GM18502 (cell line): ENCODE measurements at regions not wholly inside any gene's neighbourhood (a gene's known extent, or its start where the extent isn't known, plus 50 kb on each side); places are given as distances from the start of the nearest gene placed in this dataset.
A peak's percentile ranks its signal among the peaks of the same experiment; 100 is the strongest.

Source experiments
- ATAC-seq: cut with Tn5 transposase; IDR thresholded peaks from one replicate; pipeline ENCODE4 v1.9.1; 2021; ENCODE audit warnings: mild to moderate bottlenecking; ENCODE audit not compliant: unreplicated experiment, poor library complexity

- ATAC-seq: no peak
Measured at GRCh38 chr5:114001076-114001475, 360.8 kb upstream of the KCNN2 start.

DNA sequence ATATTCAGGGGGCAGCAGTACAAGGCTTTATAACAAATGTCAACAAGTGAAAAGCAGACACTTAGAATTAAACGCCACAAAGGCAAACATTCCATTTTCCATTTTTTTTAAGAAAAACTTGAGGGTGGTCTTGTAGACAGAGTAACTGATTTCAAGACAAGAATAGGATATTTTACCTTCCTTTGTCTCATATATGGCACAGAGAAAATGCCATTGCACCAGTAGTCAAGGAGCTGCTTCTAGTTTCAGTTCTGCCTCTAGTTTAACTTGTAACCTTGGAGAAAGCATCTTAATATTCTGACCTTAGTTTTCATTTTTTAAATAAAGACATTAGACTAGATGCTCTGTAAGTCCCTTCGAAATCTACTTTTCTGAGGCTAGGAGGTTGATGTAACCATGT, 355.3 kb upstream of the KCNN2 start:
- ATAC-seq: no peak

- ATAC-seq: no peak
Measured at GRCh38 chr5:114007678-114008077, 354.2 kb upstream of the KCNN2 start.

DNA sequence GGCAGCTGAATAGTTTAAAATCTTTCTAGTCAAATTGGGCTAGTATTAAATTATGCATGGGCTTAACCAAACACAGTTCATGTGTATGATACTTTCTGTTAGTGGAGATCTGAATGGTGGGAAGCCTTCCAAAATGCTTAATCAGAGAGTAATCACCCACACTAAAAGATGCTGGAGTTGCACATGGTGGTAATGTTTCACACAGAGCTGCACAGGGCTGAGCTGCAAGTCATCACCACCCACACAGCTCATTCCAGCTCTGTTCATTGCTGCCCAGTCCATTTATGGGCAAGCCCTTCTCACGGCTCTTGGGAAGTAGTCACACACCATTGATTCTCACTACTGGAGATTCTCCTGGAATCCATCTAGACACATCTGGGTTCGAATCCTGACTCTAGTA, 351.5 kb upstream of the KCNN2 start:
- no peak for ATAC-seq

- ATAC-seq: no peak
Measured at GRCh38 chr5:114018186-114018585, 343.7 kb upstream of the KCNN2 start.

- no peak for ATAC-seq
Measured at GRCh38 chr5:114038756-114039155, 323.1 kb upstream of the KCNN2 start.

DNA sequence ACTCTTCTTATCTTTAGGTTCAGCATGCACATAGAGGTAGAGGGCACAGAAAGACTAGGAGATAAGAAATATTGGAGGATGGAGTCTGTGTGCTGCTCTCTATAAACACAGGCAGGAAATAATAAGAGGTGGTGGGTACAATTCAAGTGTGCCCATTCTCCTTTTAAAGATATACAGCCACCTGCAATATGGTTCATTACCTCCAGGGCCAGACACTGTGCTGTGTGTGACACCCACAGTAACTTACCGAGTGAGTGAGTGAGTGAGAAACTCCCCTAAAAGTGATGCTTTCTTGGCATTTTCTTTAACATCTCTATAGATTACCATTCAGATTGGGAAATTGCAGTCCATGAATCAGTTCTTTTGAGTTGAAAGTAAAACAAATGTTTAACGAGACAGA, 311.8 kb upstream of the KCNN2 start:
- ATAC-seq: no peak

DNA sequence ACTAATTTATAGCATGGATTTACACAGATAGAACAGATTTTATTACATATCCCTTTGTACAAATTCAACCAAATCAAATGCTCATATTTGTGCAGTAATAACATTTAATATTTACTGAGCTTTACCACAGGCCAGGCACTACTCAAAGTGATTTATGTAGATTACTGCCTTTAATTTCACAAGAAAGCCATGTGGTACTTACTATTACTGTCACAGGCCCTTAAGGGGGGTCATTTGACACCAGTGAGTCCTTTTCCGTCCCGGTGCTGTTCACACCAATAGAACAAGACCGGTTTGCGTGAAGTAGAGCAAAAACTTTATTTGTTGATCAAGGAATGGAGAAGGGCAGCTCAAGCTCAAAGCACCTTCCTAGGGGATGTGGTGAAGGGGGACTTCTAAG, 308.5 kb upstream of the KCNN2 start:
- ATAC-seq: no peak

DNA sequence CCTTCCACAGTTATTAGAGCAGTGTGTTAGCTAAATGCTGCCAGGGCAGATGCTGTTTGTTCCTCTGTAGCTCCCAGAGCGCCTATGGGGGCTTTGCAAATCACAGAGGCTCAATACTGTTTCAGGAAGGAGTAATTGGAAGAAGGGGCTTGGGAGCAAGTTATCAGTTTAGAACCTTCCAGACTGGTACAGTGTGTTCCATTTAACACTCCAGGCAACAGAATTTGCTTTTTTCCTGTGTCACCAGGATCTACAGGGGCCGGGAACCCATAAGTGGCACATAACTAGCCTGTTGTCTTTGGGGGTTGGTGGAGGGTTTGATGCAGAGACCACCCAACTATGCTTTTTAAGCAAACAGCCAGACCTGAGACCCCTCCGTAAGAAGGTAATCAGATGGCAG, 307.3 kb upstream of the KCNN2 start:
- ATAC-seq: no peak

- ATAC-seq: no peak
Measured at GRCh38 chr5:114055318-114056184, 306.3 kb upstream of the KCNN2 start.

- no peak for ATAC-seq
Measured at GRCh38 chr5:114056185-114056538, 305.7 kb upstream of the KCNN2 start.

DNA sequence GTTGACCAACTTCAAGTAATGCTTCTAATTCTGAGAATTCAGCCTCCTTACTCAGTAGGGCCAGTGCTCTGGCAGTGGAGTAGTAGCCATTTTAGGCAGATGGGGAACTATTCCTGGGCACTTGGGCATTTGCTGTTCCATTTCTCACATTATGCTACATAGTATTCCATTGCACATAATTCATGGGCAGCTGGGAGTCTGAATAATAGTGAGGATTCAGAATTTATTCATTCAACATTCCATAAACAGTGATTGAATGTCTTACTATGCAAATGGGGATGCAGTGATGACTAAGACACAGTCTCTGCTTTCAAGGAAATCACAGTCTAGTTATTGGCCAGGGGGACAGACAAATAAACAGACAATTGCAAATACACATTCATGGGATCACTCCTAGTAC, 301.0 kb upstream of the KCNN2 start:
- ATAC-seq: no peak

DNA sequence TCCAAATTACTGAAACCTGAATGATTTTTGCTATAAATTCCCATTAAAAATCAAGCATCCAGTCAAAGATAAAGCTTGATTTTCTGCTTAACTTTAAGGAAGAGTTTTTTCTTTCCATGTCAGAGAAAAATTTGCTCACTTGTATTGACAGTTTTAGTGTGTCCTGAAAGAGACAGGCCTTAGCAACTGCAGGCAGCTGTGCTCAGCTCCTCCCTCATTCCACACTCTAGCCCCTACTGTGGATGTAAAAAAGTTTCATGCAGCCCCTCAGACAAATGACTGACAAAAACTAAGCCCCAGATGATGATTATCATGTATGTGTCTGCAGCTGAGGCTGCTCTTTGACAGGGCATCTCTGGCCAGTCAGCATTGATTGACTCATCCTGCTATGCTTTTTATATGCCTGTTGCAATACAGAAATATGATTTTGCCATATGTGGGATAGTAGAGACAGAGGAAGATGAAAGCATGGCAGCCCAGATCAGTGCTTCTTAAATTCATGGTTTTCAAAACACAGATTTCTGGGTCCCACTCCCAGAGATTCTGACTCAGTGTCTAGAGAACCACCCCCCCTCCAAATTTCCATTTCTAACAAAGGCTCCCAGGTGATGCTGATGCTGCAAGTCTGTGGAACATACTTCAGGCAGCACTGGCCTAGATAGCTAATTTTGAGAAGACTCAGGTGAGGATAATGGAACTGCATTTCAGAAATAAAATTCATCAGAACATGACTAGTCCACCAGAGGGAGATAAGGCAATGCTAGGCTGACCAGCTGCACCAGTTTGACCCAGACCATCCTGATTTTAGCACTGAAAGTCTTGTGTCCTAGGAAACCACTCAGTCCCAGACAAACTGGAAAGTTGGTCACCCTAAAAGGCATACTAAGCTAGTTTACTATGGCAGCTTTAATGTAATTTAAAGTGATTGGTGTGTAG, 298.7 kb upstream of the KCNN2 start:
- no peak for ATAC-seq

DNA sequence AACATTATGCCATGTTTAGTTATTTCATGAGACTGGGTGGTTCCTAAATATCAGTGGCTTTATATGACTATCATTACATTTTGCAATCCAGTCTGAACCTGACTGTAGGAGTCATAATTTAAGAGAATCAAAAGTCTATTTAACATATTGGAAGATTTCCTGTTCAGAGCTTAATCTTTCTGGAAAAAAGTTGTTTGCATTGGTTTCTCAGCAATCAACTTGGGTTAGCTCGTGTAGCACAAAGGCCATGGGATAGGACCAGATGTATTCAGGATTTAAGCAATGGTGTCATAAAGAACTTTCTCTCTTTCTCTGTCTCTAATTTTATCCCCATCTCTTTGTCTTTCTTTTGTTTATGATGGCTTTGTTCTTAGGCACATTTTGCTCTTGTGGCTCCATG, 296.0 kb upstream of the KCNN2 start:
- no peak for ATAC-seq

DNA sequence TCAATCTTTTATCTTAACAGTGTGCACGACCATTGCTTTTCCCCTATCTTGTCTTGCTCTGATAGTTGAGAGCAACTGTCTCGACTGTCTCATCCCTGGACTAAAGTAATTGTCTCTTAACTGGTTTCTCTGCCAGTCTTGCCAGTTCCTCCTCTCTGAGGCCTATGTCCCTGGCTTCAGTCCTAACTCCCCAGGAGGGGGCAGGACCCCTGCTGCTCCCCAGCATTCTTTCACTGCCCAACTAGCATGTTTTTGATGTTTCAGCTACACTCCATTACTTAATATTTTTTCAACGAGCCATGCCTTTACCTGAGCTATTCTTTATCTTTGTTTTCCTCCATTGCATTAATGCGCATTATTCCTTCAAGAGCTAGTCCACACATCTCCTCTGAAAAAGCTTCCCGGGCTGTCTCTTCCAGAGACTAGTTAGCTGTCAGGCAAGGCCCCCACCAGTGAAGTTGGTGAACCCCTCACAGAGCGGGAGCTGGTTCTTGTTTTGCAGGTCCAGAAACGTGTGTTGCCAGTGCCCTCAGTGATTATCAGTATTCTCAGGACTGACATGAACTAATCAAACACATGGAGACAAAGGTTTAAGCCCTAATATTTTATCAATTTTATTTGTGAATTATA, 291.7 kb upstream of the KCNN2 start:
- ATAC-seq: no peak

DNA sequence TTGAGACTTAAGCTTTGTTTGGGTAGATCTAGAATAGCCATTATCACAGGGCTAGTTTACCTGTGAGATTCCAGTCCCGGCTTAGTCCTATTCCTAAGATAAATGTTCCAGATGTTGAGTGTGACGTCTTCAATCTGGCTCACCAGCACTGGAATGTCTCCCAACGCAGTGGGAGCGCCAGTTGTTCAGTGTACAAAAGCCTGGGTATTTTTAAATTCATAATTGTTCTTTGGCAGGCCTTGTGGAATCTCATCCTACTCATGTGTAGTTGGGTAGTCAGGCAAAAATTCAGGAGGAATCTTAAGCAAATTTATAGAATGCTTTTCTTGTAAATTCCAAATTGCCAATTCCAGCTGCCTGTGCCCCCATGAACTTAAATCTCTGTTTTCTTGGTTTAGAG, 272.6 kb upstream of the KCNN2 start:
- no peak for ATAC-seq

- no peak for ATAC-seq
Measured at GRCh38 chr5:114097570-114097969, 264.3 kb upstream of the KCNN2 start.

DNA sequence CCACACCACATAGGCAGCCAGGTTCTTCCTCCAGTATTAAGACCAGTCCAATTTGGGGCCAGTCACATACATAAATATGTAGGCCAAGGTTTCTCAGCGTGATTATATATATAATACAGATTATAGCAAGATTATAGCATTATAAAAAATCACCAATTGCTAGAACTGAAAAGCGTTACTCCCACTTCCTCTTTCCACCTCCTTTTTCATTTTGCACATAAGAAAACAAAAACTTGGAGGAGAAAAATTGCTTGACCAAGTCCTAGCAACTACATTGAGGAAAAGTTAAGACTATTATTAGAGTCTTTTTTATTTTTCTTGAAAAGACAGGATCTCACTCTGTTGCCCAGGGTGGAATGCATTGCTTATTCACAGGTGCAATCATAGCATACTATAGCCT, 262.7 kb upstream of the KCNN2 start:
- no peak for ATAC-seq

DNA sequence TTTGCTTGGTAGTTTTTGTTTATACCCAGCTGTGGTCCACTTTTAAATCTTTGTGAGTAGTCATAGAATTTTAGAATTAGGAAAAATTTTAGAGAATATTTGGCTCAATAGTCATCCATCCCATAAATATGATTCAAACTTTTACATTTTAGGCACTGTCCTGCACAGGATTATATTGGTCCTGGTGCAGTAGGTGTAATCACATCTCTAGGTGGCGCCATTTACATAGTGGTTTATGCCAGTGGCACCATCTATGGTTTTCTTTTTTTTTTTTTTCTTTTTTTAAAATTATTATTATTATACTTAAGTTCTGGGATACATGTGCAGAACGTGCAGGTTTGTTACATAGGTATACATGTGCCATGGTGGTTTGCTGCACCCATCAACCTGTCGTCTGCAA, 260.7 kb upstream of the KCNN2 start:
- ATAC-seq: peak; percentile 72

DNA sequence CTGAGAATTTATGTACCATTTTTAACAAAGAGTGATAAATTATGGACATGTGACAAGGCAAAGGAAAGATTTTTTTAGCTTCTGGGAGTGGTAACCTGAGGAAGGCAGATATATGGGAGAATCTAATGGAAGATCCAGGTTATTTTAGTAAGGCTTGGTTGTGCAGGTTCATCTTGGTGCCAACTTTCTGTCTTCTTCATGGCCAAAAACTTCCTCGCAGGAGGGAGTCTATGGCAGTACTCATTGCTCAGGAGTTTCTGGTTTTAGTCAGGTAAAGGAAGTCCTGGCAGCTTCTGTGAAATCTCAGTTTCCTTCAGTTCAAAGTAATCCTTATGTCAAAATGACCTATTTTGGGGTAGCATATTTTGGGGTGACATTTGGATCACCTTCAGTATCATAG, 248.3 kb upstream of the KCNN2 start:
- no peak for ATAC-seq

DNA sequence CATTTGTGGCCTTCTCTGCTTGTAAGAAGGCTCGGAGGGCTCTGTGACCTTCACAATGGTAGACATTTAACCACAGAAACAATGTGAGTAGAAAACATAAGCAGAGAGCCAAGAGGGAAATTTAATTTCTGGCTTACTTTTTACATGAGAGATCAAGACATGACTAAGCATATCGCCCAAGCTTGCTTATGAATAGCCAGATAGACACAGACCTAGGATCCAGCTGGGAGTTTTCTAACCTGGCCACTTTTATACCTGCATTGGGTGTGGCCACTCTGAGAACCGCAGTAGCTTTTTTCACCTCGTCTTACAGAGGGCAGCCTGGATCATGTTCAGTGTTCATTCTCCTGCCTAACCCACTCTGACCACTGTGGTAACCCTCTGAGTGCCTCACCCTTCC, 244.9 kb upstream of the KCNN2 start:
- ATAC-seq: no peak
